Tibial artery (tissue), 4 donors: ENCODE measurements at regions not wholly inside any gene's neighbourhood (a gene's known extent, or its start where the extent isn't known, plus 50 kb on each side); places are given as distances from the start of the nearest gene placed in this dataset.

Experiments
- DNase-seq, 2 donors: peaks; one replicate each; pipeline ENCODE4 v3.0.0-alpha.2; 2019
- H3K27ac ChIP-seq, 2 donors: fragments of 200-600 bp; sonication (generic) in 1 of 2; 1 replicate in 1 of 2; 2 replicates in 1 of 2; pipeline ENCODE4 v1.5.1; 2018 to 2019; ENCODE audit warnings: mild to moderate bottlenecking in 1 of 2
- H3K27me3 ChIP-seq, 2 donors: fragments of 200-600 bp; sonication (generic) in 1 of 2; one replicate each; pipeline versions ENCODE4 v1.5.1 to v1.6.0; 2016 to 2019
- H3K36me3 ChIP-seq, 3 donors: fragments of 200-600 bp; sonication (generic) in 2 of 3; one replicate each; pipeline ENCODE4 v1.5.1; 2016 to 2019; ENCODE audit warnings: mild to moderate bottlenecking in 2 of 3
- H3K4me1 ChIP-seq, 4 donors: fragments of 200-600 bp; sonication (generic) in 2 of 4; 1 replicate in 3 of 4; 2 replicates in 1 of 4; pipeline ENCODE4 v1.5.1; 2016 to 2019
- H3K4me3 ChIP-seq, 2 donors: fragments of 200-600 bp; sonication (generic) in 1 of 2; 1 replicate in 1 of 2; 2 replicates in 1 of 2; pipeline ENCODE4 v1.5.1; 2018 to 2019; ENCODE audit warnings: mild to moderate bottlenecking in 2 of 2
- H3K9me3 ChIP-seq, 3 donors: fragments of 200-600 bp; sonication (generic) in 1 of 3; one replicate each; pipeline ENCODE4 v1.5.1; 2016 to 2019
- intact Hi-C: fragments of 100-400 bp; cut with DNase I; formaldehyde crosslinking; loops from one replicate; pipeline ENCODE4 v1.15.0; 2023; ENCODE audit warnings: low total_unique reads
- TF ChIP-seq, protein P1 (sequence below), 2 experiments: fragments of 200-600 bp in 1 of 2; fragments of 450-650 bp in 1 of 2; IDR thresholded peaks; one replicate each; pipeline ENCODE4 v1.5.1; 2017 to 2019; ENCODE audit warnings: antibody characterized with exemption in 2 of 2, mild to moderate bottlenecking in 1 of 2, moderate library complexity in 1 of 2

- H3K4me1 ChIP-seq = no peaks in the 10 kb centered on the region
- DNase-seq = no peak
- H3K27ac ChIP-seq = no peak overlapping the region
- H3K27me3 ChIP-seq = no peaks in the 10 kb centered on the region
- TF ChIP-seq, protein P1, sequence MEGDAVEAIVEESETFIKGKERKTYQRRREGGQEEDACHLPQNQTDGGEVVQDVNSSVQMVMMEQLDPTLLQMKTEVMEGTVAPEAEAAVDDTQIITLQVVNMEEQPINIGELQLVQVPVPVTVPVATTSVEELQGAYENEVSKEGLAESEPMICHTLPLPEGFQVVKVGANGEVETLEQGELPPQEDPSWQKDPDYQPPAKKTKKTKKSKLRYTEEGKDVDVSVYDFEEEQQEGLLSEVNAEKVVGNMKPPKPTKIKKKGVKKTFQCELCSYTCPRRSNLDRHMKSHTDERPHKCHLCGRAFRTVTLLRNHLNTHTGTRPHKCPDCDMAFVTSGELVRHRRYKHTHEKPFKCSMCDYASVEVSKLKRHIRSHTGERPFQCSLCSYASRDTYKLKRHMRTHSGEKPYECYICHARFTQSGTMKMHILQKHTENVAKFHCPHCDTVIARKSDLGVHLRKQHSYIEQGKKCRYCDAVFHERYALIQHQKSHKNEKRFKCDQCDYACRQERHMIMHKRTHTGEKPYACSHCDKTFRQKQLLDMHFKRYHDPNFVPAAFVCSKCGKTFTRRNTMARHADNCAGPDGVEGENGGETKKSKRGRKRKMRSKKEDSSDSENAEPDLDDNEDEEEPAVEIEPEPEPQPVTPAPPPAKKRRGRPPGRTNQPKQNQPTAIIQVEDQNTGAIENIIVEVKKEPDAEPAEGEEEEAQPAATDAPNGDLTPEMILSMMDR (IDR thresholded peaks at IDR 0.05) = no peak
- no peak overlapping the region for H3K4me3 ChIP-seq
- no peaks in the 10 kb centered on the region for H3K36me3 ChIP-seq
- no peaks in the 10 kb centered on the region for H3K9me3 ChIP-seq
- intact Hi-C loops = no loop called here
Observed at GRCh38 chr17:14470417-14470816, 169.5 kb downstream of the HS3ST3B1 start.

DNA sequence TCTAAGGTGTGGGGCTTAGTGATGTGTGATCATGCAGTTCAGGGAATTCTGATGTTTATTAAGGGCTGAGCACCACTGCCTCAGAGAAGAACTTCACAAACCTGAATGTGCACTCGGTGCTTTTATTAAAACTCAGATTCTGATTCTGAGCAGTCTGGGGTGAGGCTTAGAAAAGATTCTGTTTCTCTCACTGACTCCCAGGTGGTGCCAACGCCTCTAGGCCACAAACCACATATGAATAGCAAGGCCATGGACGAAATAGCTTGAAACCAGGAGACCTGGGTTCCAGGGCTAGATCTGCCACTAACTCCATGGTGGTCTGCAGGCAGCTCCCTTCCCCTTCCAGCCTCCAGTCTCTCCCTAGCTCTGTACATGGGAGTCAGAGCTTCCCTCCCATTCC lies 169.1 kb downstream of the HS3ST3B1 start:
- Histone ChIP-seq H3K9me3 (no peaks in the 10 kb centered on the region), H3K36me3 (no peaks in the 10 kb centered on the region), H3K4me3 (no peak overlapping the region), H3K27me3 (no peaks in the 10 kb centered on the region), H3K27ac (no peak overlapping the region), H3K4me1 (no peaks in the 10 kb centered on the region)
- no peak for DNase-seq
- TF ChIP-seq, protein P1 (IDR thresholded peaks at IDR 0.05) = no peak
- intact Hi-C loops = no loop called here

GRCh38 chr17:14468858-14469257 lies 168.0 kb downstream of the HS3ST3B1 start:
- intact Hi-C loops = no loop called here
- Histone ChIP-seq H3K36me3 (no peaks in the 10 kb centered on the region), H3K27ac (no peak overlapping the region), H3K4me3 (no peak overlapping the region), H3K27me3 (no peaks in the 10 kb centered on the region), H3K4me1 (no peaks in the 10 kb centered on the region), H3K9me3 (no peaks in the 10 kb centered on the region)
- no peak for DNase-seq
- TF ChIP-seq, protein P1 (IDR thresholded peaks at IDR 0.05) = no peak

GRCh38 chr17:14461227-14461548 lies 160.3 kb downstream of the HS3ST3B1 start:
- intact Hi-C loops = no loop called here
- H3K27me3 ChIP-seq = no peaks in the 10 kb centered on the region
- TF ChIP-seq, protein P1 (IDR thresholded peaks at IDR 0.05) = no peak
- H3K27ac ChIP-seq = no peak overlapping the region
- DNase-seq = no peak
- no peaks in the 10 kb centered on the region for H3K36me3 ChIP-seq
- H3K4me1 ChIP-seq = no peaks in the 10 kb centered on the region
- H3K4me3 ChIP-seq = no peak overlapping the region
- no peaks in the 10 kb centered on the region for H3K9me3 ChIP-seq

GRCh38 chr17:14460516-14461226 lies 159.8 kb downstream of the HS3ST3B1 start:
- DNase-seq = no peak
- TF ChIP-seq, protein P1 (IDR thresholded peaks at IDR 0.05) = no peak
- H3K4me1 ChIP-seq = no peaks in the 10 kb centered on the region
- no peaks in the 10 kb centered on the region for H3K36me3 ChIP-seq
- no peaks in the 10 kb centered on the region for H3K27me3 ChIP-seq
- H3K4me3 ChIP-seq = no peak overlapping the region
- intact Hi-C loops = no loop called here
- H3K27ac ChIP-seq = no peak overlapping the region
- no peaks in the 10 kb centered on the region for H3K9me3 ChIP-seq

- Histone ChIP-seq H3K27ac (no peak overlapping the region), H3K4me1 (no peaks in the 10 kb centered on the region), H3K4me3 (no peak overlapping the region), H3K27me3 (no peaks in the 10 kb centered on the region), H3K9me3 (peaks cover 0 to 3% (median 0%) of the 10 kb centered on the region in 3 donors), H3K36me3 (no peaks in the 10 kb centered on the region)
- DNase-seq = no peak
- intact Hi-C loops = no loop called here
- TF ChIP-seq, protein P1 (IDR thresholded peaks at IDR 0.05) = no peak
Observed at GRCh38 chr17:14459955-14460354, 159.1 kb downstream of the HS3ST3B1 start.
